ENCODE measurements at regions not wholly inside any gene's neighbourhood (a gene's known extent, or its start where the extent isn't known, plus 50 kb on each side); places are given as distances from the start of the nearest gene placed in this dataset.

- no peak overlapping the region for H2AK5ac ChIP-seq (ENCODE audit: low read depth, low read length)
- H3K23ac ChIP-seq (ENCODE audit: low read depth, low read length, poor library complexity), result no peak overlapping the region
- H3K4me1 ChIP-seq (ENCODE audit: control insufficient read depth in 2 of 2, insufficient read depth in 1 of 2, low read depth in 1 of 2, low read length in 2 of 2), result peaks cover 5 to 7% of the 10 kb centered on the region in 2 donors
- H3K4me2 ChIP-seq (ENCODE audit: insufficient read depth, low read length, poor library complexity, severe bottlenecking), result no peak overlapping the region
- no peak overlapping the region for H4K91ac ChIP-seq (ENCODE audit: low read depth, low read length, poor library complexity)
- H3K18ac ChIP-seq (ENCODE audit: low read length), result no peak overlapping the region
- no peaks in the 10 kb centered on the region for H3K36me3 ChIP-seq (replicated peaks in 1 of 2; ENCODE audit: control insufficient read depth in 2 of 2, insufficient read depth in 2 of 2, low read length in 2 of 2)
- WGBS, 2 donors (ENCODE audit: extremely low coverage in 2 of 2, insufficient read length in 2 of 2, insufficient replicate concordance in 1 of 2), result no CpG with 5 or more reads among the region's 5 CpGs
- peaks cover 0 to 6% (median 0%) of the 10 kb centered on the region in 3 experiments for H3K27me3 ChIP-seq (ENCODE audit: control insufficient read depth in 3 of 3, insufficient read depth in 3 of 3, low read depth in 1 of 3, low read length in 3 of 3)
- H3K79me1 ChIP-seq (ENCODE audit: low read depth, low read length), result no peaks in the 10 kb centered on the region
- H3K27ac ChIP-seq (replicated peaks; ENCODE audit: low read length), result no peak overlapping the region
- H4K8ac ChIP-seq (ENCODE audit: low read depth, low read length), result no peak overlapping the region
- H2BK15ac ChIP-seq (ENCODE audit: low read length), result no peak overlapping the region
- H3K9me3 ChIP-seq (replicated peaks in 1 of 2; ENCODE audit: control insufficient read depth in 2 of 2, insufficient read depth in 1 of 2, low read depth in 1 of 2, low read length in 2 of 2), result no peaks in the 10 kb centered on the region
- DNase-seq (ENCODE audit: low spot score), result no peak
- no peak overlapping the region for H3K4ac ChIP-seq (ENCODE audit: low read length)
- no peak overlapping the region for H3K9ac ChIP-seq (ENCODE audit: low read depth, low read length, poor library complexity)
- no peak overlapping the region for H3K4me3 ChIP-seq (ENCODE audit: low read length in 2 of 2)
- no peak overlapping the region for H2BK5ac ChIP-seq (ENCODE audit: low read length)
- H3K14ac ChIP-seq (ENCODE audit: low read length), result no peak overlapping the region
- H2BK12ac ChIP-seq (ENCODE audit: low read length), result no peak overlapping the region
- H2BK120ac ChIP-seq (ENCODE audit: low read depth, low read length), result no peak overlapping the region
- H2AFZ ChIP-seq (ENCODE audit: low read length), result no peak overlapping the region
These were observed 1782.1 kb upstream of the CELF4 start for GRCh38 chr18:39347701-39348100.

- H3K4me2 ChIP-seq (ENCODE audit: insufficient read depth, low read length, poor library complexity, severe bottlenecking), result no peak overlapping the region
- DNase-seq (ENCODE audit: low spot score), result no peak
- H3K4me1 ChIP-seq (ENCODE audit: control insufficient read depth in 2 of 2, insufficient read depth in 1 of 2, low read depth in 1 of 2, low read length in 2 of 2), result peaks cover 5 to 6% of the 10 kb centered on the region in 2 donors
- H3K18ac ChIP-seq (ENCODE audit: low read length), result no peak overlapping the region
- H3K4me3 ChIP-seq (ENCODE audit: low read length in 2 of 2), result no peak overlapping the region
- H2BK120ac ChIP-seq (ENCODE audit: low read depth, low read length), result no peak overlapping the region
- H3K27ac ChIP-seq (replicated peaks; ENCODE audit: low read length), result no peak overlapping the region
- no peak overlapping the region for H2AFZ ChIP-seq (ENCODE audit: low read length)
- no peaks in the 10 kb centered on the region for H3K79me1 ChIP-seq (ENCODE audit: low read depth, low read length)
- no peak overlapping the region for H2BK12ac ChIP-seq (ENCODE audit: low read length)
- H3K14ac ChIP-seq (ENCODE audit: low read length), result no peak overlapping the region
- WGBS, 2 donors (ENCODE audit: extremely low coverage in 2 of 2, insufficient read length in 2 of 2, insufficient replicate concordance in 1 of 2), result no CpG with 5 or more reads among the region's 1 CpG
- no peak overlapping the region for H3K9ac ChIP-seq (ENCODE audit: low read depth, low read length, poor library complexity)
- H3K27me3 ChIP-seq (ENCODE audit: control insufficient read depth in 3 of 3, insufficient read depth in 3 of 3, low read depth in 1 of 3, low read length in 3 of 3), result peaks cover 0 to 6% (median 0%) of the 10 kb centered on the region in 3 experiments
- no peak overlapping the region for H3K23ac ChIP-seq (ENCODE audit: low read depth, low read length, poor library complexity)
- no peak overlapping the region for H4K8ac ChIP-seq (ENCODE audit: low read depth, low read length)
- H4K91ac ChIP-seq (ENCODE audit: low read depth, low read length, poor library complexity), result no peak overlapping the region
- no peak overlapping the region for H2BK15ac ChIP-seq (ENCODE audit: low read length)
- no peak overlapping the region for H2AK5ac ChIP-seq (ENCODE audit: low read depth, low read length)
- no peaks in the 10 kb centered on the region for H3K36me3 ChIP-seq (replicated peaks in 1 of 2; ENCODE audit: control insufficient read depth in 2 of 2, insufficient read depth in 2 of 2, low read length in 2 of 2)
- H3K4ac ChIP-seq (ENCODE audit: low read length), result no peak overlapping the region
- H2BK5ac ChIP-seq (ENCODE audit: low read length), result no peak overlapping the region
- no peaks in the 10 kb centered on the region for H3K9me3 ChIP-seq (replicated peaks in 1 of 2; ENCODE audit: control insufficient read depth in 2 of 2, insufficient read depth in 1 of 2, low read depth in 1 of 2, low read length in 2 of 2)
These were observed 1781.3 kb upstream of the CELF4 start for GRCh38 chr18:39346916-39347315.

DNA sequence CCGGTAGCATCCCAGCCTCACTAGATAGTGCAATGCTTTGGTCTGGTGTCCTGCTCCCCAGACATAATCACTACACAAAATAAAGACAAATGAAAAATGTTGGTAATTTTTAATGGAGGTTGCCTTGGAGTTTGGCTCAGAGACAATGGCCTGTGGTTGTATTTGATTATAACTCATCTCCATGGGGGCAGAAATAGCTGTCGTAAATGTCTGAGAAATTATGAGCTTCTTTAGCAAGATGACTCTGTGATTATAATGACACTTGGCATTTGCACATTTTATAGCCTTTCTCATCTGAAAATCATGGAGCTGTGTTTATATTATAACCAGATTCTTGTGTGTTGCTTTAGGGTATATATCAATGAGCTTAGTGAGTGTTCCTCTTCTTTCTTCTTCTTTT lies 1779.7 kb upstream of the CELF4 start:
- DNase-seq (ENCODE audit: low spot score), result no peak
- Histone ChIP-seq H4K91ac (ENCODE audit: low read depth, low read length, poor library complexity) (no peak overlapping the region), H3K79me1 (ENCODE audit: low read depth, low read length) (no peaks in the 10 kb centered on the region), H2BK5ac (ENCODE audit: low read length) (no peak overlapping the region), H3K27ac (replicated peaks; ENCODE audit: low read length) (no peak overlapping the region), H2BK15ac (ENCODE audit: low read length) (no peak overlapping the region), H3K27me3 (ENCODE audit: control insufficient read depth in 3 of 3, insufficient read depth in 3 of 3, low read depth in 1 of 3, low read length in 3 of 3) (peaks cover 0 to 6% (median 0%) of the 10 kb centered on the region in 3 experiments), H3K4ac (ENCODE audit: low read length) (no peak overlapping the region), H3K14ac (ENCODE audit: low read length) (no peak overlapping the region), H4K8ac (ENCODE audit: low read depth, low read length) (no peak overlapping the region), H2BK120ac (ENCODE audit: low read depth, low read length) (no peak overlapping the region), H3K23ac (ENCODE audit: low read depth, low read length, poor library complexity) (no peak overlapping the region), H3K9ac (ENCODE audit: low read depth, low read length, poor library complexity) (no peak overlapping the region), H3K36me3 (replicated peaks in 1 of 2; ENCODE audit: control insufficient read depth in 2 of 2, insufficient read depth in 2 of 2, low read length in 2 of 2) (no peaks in the 10 kb centered on the region), H3K9me3 (replicated peaks in 1 of 2; ENCODE audit: control insufficient read depth in 2 of 2, insufficient read depth in 1 of 2, low read depth in 1 of 2, low read length in 2 of 2) (no peaks in the 10 kb centered on the region), H3K4me2 (ENCODE audit: insufficient read depth, low read length, poor library complexity, severe bottlenecking) (no peak overlapping the region), H2AFZ (ENCODE audit: low read length) (no peak overlapping the region), H2BK12ac (ENCODE audit: low read length) (no peak overlapping the region), H3K4me1 (ENCODE audit: control insufficient read depth in 2 of 2, insufficient read depth in 1 of 2, low read depth in 1 of 2, low read length in 2 of 2) (peaks cover 3 to 5% of the 10 kb centered on the region in 2 donors), H3K4me3 (ENCODE audit: low read length in 2 of 2) (no peak overlapping the region), H3K18ac (ENCODE audit: low read length) (no peak overlapping the region), H2AK5ac (ENCODE audit: low read depth, low read length) (no peak overlapping the region)
- WGBS, 2 donors (ENCODE audit: extremely low coverage in 2 of 2, insufficient read length in 2 of 2, insufficient replicate concordance in 1 of 2), result no CpG with 5 or more reads among the region's 2 CpGs

DNA sequence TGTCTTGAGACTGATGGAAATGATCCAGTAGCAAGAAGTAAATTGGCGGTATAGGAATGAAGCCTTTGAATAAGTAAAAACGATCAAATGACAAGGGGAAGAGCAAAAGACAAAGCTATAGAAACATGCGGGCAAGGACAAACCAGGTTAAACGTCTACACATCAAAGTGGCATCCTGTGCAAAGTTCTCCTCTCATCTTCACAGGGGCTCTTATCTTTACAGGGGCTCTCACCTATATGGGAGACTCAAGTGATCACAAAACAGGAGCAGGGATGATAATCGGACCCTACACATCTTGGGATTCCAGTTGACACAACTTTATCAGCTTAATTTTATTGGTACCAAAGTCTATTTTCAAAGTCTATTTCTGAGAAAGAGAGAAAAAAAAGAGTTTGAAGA lies 1778.9 kb upstream of the CELF4 start:
- Histone ChIP-seq H3K27me3 (ENCODE audit: control insufficient read depth in 3 of 3, insufficient read depth in 3 of 3, low read depth in 1 of 3, low read length in 3 of 3) (peaks cover 0 to 6% (median 0%) of the 10 kb centered on the region in 3 experiments), H2AFZ (ENCODE audit: low read length) (no peak overlapping the region), H3K79me1 (ENCODE audit: low read depth, low read length) (no peaks in the 10 kb centered on the region), H4K91ac (ENCODE audit: low read depth, low read length, poor library complexity) (no peak overlapping the region), H2BK15ac (ENCODE audit: low read length) (no peak overlapping the region), H3K14ac (ENCODE audit: low read length) (no peak overlapping the region), H3K4me3 (ENCODE audit: low read length in 2 of 2) (no peak overlapping the region), H3K18ac (ENCODE audit: low read length) (no peak overlapping the region), H3K9ac (ENCODE audit: low read depth, low read length, poor library complexity) (no peak overlapping the region), H3K36me3 (replicated peaks in 1 of 2; ENCODE audit: control insufficient read depth in 2 of 2, insufficient read depth in 2 of 2, low read length in 2 of 2) (no peaks in the 10 kb centered on the region), H3K9me3 (replicated peaks in 1 of 2; ENCODE audit: control insufficient read depth in 2 of 2, insufficient read depth in 1 of 2, low read depth in 1 of 2, low read length in 2 of 2) (no peaks in the 10 kb centered on the region), H3K4ac (ENCODE audit: low read length) (no peak overlapping the region), H3K4me1 (ENCODE audit: control insufficient read depth in 2 of 2, insufficient read depth in 1 of 2, low read depth in 1 of 2, low read length in 2 of 2) (peaks cover 3 to 5% of the 10 kb centered on the region in 2 donors), H2BK12ac (ENCODE audit: low read length) (no peak overlapping the region), H3K23ac (ENCODE audit: low read depth, low read length, poor library complexity) (no peak overlapping the region), H3K27ac (replicated peaks; ENCODE audit: low read length) (no peak overlapping the region), H2BK120ac (ENCODE audit: low read depth, low read length) (no peak overlapping the region), H2BK5ac (ENCODE audit: low read length) (no peak overlapping the region), H3K4me2 (ENCODE audit: insufficient read depth, low read length, poor library complexity, severe bottlenecking) (no peak overlapping the region), H4K8ac (ENCODE audit: low read depth, low read length) (no peak overlapping the region), H2AK5ac (ENCODE audit: low read depth, low read length) (no peak overlapping the region)
- DNase-seq (ENCODE audit: low spot score), result no peak
- no CpG with 5 or more reads among the region's 5 CpGs for WGBS, 2 donors (ENCODE audit: extremely low coverage in 2 of 2, insufficient read length in 2 of 2, insufficient replicate concordance in 1 of 2)

Measured in neuronal stem cell (in vitro differentiated cells).